Muscle of back (tissue), 3 donors: ENCODE measurements at regions not wholly inside any gene's neighbourhood (a gene's known extent, or its start where the extent isn't known, plus 50 kb on each side); places are given as distances from the start of the nearest gene placed in this dataset.

Experiments
- DNase-seq, 3 donors: peaks; one replicate each; pipeline versions ENCODE4 v3.0.0 to v3.0.0-alpha.2; 2013

DNA sequence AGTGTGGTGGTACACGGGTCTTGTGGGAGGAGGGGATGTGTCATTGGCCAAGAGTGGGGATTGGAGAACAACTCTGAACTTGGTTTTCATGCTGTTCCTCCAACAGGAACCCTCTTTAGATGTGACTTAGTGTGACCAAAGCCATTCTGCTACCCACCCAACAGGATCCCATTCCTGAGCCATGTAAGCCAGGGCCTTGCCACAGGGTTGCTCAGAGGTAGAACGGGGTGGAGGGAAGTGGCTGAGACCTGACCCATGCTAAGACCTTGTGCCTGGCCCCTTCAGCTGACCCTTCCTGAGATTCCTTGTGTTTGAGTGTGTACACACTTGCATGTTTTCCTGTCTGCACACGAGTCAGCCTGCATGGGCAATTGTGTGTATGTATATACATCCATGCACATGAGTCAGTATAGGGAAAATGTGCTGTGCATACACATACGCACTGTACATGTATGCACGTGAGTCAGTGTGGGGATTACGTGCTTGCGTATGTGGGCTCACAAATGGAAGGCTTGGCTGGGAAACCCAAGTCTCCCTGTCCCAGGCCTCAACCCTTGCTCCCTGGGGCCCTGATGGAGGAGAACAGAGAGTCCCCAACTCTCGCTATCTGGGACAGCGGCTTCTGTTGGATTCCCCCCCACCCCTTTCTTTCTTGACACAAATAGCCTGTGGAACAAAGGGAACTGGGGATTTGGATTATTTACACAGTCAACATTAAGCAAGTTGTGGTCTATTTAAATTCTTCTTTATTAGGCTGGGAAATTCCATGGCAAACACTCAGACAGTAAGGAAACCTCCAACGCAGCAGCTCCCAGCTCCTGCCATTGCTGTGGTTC lies 339.8 kb downstream of the DYSF start:
- DNase-seq: peak in 1 of 3 donors; percentile 72

DNA sequence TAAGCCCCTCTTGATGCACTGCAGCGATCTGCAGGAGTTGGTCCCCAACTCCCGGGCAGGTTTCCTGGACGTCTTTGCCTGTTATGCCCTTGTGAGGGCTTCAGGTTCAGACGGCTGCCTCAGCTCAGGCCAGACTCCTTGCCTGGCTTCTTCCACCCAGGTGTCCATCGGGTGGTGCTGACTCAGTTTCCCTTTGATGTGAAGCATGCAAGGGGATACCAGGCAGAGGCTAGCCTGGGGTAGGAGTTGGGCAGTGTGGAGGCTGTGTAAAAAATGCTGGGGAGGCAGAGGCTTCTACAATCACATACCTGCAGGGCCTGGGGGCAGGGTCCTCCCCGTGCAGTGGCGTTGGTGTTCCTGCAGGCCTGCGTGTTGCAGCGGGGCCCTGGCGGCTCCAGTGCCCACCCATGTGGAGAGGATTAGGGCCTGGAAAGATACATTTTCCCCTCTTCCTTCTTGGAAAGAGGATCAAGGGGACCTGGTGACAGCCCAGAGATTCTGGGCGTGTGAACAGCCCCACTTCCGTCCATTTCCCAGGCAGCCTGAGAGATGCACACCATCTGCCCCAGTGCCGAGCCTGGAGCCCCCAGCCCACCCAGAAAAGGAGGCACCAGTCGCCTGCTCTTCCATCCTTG lies 338.3 kb downstream of the DYSF start:
- no peak for DNase-seq

DNA sequence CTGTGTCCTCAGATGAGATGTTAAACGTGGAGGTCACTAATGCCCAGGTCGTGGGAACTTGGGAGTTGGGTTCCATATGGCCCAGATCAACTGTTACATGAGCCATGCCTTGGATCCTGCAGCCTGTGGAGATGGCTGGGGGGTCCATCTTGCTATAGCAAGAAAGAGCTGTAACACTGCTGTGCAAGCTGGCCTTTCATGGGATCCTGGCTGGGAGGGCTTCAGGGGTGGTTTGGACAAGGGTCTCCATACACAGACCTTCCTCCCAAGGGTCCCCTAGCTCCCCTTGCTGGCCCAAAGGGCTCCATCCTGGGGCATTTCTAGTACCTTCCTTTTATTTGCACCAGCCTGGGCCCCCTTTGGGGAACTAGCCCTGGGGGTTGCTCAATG lies 337.7 kb downstream of the DYSF start:
- no peak for DNase-seq

- DNase-seq: no peak
Observed at GRCh38 chr2:71790226-71791060, 337.1 kb downstream of the DYSF start.

- DNase-seq: no peak
Observed at GRCh38 chr2:71789556-71790204, 336.3 kb downstream of the DYSF start.

GRCh38 chr2:71788601-71789240 lies 335.4 kb downstream of the DYSF start:
- DNase-seq: no peak

DNA sequence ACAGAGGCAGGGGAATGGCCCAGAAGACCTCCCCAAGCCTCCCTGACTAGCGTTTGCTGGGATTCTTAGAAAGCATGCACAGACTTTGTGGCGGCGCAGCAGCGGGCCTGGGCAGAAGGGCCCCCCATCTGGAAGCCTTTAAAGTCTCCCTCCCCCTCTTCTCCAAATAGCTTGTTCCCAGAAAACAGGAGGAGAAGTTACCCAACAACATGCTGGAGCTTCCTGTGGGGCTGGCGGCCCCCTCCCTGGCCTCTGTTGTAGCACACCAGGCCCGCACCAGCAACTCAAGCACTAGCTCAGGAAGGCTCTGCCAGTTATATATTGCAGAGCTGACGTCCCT lies 334.8 kb downstream of the DYSF start:
- DNase-seq: no peak

- no peak for DNase-seq
Observed at GRCh38 chr2:71787476-71788185, 334.3 kb downstream of the DYSF start.

- DNase-seq: no peak
Observed at GRCh38 chr2:71787108-71787415, 333.7 kb downstream of the DYSF start.

DNA sequence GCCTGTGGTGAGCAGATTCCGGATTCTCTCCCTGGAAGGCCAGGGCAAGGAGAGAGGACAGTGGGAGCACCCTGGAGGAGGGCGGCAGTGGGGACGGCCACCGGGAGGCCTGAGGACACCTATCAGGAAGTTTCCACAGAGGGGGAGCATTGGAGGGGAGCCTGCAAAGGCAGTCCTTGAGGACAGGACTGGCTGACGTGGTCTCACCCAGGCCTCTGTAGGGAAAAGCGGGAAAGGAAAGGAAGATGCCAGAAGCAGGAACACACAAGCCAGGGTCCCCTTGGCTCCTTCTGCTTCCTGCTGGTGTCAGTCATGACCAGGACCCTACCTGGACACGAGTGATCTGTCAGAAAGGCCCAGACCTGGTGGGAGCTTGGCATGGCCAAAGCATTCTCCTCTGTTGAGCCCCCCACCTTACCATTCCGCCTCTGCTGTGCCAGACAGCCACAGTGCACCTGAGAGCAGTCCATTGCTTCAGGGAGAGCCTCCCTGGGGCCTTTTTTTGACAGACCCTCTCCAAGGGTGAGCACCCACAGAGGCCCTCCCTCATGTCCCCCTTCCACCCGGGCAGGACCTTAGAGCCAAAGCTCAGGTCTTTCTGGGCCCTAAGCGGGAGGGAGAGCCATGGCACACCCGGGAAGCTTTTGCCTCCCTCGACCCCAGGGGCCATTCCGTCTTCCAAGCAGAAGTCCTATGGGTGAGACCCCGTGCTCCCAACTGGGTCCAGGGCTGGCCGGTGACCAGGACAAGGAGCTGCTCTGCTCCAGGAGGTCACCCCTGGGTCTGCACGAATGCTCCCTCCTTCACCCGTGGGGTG lies 333.1 kb downstream of the DYSF start:
- no peak for DNase-seq

GRCh38 chr2:71785516-71785981 lies 332.2 kb downstream of the DYSF start:
- DNase-seq: no peak

- no peak for DNase-seq
Observed at GRCh38 chr2:71784734-71785511, 331.6 kb downstream of the DYSF start.

- DNase-seq: no peak
Observed at GRCh38 chr2:71783815-71784214, 330.5 kb downstream of the DYSF start.

GRCh38 chr2:71783215-71783614 lies 329.9 kb downstream of the DYSF start:
- no peak for DNase-seq

DNA sequence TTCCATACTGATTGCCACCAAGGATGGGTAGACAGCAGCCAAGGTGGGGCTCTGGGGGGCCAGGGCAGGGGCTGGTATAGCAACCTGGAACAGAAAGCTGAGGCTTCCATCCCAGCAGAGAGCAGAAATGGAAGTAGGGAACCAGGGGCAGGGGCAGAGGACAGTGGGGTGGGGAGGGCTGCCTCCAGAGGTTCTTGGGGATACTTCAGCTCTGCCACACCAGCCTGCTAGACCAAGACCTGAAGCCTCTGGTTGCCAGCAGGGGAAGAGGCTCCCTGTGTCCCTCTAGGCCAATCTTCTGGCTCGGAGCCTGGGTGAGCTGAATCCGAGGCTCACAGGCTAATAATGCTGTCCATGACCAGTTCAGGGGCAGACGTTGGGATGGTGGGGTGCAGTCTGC lies 329.0 kb downstream of the DYSF start:
- no peak for DNase-seq

DNA sequence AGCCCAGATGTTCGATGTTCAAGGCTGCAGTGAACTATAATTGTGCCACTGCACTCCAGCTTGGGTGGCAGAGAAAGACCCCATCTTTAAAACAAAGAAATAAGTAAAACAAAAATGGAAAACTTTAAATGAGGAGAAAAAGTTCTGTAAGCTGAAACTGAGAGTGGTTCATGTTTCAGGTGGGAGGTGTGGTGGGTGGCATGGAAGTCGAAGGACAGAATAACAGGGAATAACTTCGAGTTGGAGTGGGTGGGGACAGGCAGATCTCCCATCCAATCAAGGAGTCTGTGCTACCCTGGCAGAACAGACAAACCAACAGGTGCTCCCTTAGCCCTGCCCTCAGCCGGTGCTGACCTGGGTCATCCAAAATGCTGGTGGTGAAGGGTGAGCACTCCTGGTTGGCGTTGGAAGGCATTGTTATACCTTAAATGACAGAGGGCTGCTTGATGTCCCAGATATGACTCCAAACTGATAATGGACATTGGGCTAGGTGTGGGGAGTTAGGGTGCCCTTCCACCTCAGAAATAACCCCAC lies 328.4 kb downstream of the DYSF start:
- DNase-seq: no peak

DNA sequence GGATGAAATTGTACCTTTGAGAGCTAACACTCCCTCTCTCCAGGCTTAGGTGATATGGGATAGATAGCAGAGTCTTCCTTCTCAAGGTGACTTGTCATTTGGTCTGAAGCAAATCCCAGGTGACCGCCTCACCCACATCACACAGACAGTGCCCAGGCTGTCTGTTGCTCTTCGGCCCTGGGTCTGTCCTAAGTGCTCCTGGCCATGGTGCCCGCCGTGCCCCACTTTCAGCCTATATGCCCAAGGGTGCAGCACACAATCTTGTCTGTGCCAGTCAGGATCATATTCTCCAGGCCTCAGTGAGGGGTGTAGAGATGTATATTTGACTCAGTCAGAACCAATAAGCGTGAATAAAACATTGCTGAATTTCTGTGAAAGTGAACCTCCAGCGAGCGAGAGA lies 326.8 kb downstream of the DYSF start:
- no peak for DNase-seq

DNA sequence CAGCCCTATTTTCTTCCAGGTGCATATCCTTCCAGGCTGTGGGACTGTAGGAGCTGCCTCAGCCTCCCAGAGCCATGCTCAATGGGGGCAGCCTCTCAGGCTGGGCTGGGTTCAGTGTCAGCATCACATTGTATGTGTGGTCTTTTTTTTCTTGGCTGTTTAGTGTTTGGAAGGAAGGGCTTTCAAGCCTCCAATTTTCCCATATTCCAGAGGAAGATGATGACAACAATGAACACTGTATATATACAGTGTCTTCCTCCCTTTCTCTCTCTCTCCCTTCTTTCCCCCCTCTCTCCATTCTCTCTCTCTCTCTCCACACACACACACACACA lies 326.4 kb downstream of the DYSF start:
- DNase-seq: peak in 1 of 3 donors; percentile 70
